Nucleus accumbens (tissue), 56 donors: ENCODE measurements at regions not wholly inside any gene's neighbourhood (a gene's known extent, or its start where the extent isn't known, plus 50 kb on each side); places are given as distances from the start of the nearest gene placed in this dataset.

ENCODE experiments used
- DNase-seq, 56 donors: peaks; one replicate each; lab custom pipeline; 2025; lab: John Stamatoyannopoulos, UW

DNA sequence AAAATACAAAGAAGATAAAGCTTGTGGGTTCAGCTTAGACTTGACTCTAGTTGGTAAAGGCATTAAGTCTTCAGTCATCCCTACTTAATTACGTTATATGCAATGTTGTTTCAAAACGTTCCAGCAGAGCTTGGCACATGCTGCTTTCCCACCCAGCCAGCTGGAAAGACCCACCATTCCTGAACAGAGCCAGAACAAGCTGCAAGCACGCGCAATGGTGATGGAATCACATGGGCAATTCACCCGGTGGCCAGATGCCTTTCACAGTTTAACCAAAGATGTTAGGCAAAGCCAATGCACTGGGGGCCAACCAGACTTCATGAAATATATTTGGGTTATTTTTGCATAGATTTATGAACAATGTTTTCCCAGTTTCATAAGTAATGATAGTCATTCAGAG lies 123.4 kb upstream of the CDH20 start:
- peak in 1 of 56 donors; percentile 0 for DNase-seq

DNA sequence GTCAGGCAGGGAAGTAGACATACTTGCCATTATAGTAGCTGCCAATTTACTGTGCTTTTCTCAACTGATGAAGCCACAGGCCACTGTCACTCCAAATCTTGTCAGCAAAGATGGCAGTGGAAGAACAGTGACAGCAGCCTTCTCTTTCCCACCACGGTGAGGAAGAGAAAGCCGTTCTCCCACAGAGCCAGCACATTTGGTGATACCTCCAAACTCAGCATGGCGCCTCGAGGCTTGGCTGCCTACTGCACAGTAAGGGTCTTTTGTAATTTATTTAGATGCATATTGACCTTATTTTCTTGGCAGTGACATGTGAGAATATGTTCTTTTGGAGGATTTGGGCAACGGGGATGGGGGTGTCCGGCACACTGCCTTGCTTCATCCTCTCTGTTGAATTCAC lies 117.2 kb upstream of the CDH20 start:
- DNase-seq = no peak

DNA sequence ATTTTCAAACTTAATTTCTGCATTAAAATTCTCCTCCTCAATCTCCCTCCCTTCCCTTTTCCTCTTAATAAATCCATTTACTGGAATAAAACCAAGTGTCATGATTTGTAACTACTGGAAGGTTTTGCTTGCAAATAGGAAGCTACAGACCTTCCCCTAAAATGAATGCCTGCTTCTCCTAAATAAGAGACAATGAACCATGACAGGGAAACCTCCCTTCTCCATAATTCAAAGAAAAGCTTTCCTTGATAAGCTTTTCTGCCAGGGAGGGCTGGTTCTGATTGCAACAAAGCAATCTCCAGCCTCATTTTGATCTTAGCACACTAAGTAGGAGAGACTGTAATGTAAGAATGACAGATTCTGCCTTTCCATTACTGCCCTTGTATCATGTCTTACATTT lies 111.0 kb upstream of the CDH20 start:
- DNase-seq = no peak

DNA sequence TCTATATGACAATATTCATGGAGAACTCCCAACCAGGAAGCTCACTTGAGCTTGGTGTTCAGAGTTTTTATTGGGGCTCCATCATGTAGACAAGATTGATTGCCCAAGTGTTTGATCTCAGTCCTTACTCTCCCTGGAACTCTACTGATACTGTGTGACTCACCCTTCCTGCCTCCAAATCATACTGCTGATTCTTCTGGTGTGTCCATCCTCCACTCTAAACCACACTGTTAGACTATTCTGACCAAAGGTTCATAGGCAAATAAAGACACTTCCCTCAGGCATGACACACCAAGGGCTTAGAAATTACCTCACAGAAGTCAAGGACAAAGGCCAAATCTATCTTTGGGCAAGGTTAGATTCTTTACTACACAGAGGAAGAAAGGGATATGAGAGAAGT lies 107.9 kb upstream of the CDH20 start:
- no peak for DNase-seq

DNA sequence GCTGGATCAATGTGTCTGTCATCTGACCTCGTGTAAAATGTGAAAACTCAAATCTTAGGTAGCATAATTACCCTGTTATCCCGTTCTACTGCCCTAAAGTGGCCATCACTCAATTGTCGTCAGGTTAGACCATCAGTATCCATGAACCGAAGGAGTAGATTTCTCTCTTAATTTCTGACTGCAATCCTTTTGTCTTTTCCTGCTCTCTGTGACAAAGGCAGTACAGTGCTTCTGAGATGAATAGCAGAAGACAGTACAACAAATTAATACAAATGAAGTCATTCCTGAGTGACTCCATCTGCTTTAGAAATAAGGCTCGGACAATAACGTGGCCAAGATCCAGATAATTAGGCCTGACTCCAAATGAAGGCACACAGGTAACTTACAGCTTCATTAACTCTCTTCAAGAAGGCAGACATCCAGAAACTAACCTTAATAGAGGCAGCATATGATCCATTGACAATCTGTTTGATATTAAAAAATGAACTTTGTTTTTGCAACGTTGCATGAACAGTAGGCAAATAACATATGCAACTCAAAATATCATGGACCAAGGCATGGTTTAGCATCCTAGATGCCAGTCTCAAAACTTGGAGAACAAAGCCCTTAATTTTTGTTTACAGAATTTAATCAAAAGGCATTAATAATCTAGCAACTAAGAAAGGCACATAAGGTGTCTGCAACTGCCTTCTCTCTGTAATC lies 96.7 kb upstream of the CDH20 start:
- no peak for DNase-seq

DNA sequence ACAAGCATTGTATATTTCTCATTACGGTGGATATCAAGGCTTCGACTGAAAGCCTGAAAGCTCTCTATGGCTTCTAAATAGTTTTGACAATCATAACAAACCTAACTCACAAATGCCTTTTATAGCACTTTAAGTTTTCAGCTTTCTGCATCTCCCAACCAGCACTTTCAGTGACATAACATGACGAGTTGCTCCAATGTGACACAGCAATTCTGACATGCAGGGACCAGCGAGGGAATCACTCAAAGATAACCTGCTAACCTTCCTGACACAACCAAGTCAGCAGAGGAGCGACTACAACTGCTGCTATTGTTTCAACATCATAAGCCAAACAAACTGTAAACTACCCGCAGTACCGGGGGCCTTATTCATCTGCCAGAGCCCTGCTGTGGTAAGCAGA lies 95.7 kb upstream of the CDH20 start:
- no peak for DNase-seq

DNA sequence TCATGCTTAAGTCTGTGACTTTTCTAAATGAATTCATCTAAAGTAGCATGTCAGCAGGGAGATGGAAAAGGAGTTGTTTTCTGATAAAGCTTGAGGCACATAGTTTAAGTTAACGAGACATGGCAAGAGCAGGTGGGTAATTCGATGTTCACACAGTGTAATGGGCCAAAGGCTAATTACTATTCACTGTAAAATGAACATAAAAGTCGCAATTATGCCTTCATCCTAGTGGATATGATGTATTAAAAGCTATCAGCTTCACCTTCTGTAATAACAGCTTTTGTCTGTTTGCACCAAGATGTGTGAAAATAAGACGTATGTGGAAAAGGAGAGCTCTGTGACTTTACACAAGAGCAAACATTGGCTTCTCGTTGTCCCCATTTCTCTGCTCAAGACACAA lies 94.2 kb upstream of the CDH20 start:
- no peak for DNase-seq

DNA sequence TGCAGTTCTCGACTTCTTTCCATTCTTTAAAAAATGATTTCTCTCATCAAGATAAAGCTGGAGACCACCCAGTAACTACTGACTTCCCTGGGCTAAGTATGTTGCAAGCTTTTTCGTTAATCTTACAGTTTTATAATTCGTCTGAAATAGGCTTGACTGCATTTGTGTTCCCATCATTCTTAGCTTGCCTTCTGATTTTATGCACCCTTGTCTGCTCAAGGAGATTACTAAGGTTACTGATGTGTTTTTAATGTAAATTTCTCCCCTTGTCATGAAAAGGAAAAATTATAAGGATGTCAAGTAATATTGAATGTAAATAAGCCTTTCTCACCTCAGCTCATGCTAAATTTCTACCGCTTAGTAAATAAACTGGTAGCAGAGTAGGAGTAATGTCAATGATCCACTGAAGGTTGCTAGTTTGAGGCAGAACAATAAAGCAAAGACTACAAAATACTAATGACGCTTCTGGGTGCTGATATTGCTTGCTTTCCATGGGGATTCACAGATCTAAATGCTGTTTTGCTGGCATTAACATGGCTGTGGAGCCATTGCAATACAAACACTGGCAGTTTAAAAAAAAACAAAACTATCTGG lies 91.9 kb upstream of the CDH20 start:
- no peak for DNase-seq

DNA sequence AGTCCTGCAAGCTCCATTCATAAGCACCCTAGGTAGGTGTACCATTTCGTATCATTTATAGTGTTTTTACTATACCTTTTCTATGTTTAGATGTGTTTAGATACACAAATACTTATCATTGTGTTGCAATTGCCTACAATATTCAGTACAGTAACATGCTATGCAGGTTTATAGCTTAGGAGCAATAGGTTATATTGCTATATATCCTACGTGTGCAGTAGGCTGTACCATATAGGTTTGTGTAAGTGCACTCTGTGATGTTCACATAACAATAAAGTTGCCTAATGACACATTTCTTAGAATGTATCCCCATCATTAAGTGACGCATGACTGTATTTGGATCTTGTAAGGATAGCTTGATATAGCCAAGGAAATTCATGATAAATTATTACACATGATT lies 88.6 kb upstream of the CDH20 start:
- DNase-seq = no peak

DNA sequence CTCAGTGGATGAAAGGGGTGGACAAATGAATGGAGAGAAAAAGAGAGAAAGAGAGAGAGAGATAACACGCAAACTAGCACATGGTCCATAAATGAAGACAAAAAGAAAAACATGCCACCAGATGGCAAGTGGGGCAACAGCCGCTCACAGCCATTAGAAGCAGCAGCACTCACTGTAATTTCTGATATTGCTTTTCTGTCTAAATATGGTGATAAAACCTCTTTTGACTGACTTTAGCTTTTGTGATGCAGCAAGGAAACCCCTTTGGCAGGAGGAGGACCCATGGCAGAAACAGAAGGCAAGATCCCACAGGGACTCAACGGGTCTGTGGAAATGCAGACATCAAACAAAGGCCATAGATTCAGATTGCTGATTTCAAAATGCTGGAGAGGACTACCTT lies 88.0 kb upstream of the CDH20 start:
- DNase-seq = no peak

DNA sequence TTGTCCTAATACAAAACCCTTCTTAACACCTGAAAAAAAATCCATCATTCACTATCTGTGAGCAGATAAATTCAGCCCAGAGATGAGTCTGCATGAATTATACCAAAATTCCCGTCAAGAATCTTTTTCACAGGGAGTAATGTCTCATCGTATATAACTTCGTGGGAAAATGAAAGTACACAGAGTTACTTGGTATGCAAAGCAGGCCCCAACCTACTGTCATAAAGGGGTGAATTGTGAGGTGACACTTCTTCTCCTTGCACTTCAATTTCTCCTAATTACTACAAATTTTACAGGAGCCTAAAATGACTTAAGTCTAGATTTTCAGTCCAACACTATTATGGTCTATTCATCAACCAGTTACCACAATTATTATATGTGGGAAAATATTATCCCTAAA lies 84.6 kb upstream of the CDH20 start:
- DNase-seq = no peak

DNA sequence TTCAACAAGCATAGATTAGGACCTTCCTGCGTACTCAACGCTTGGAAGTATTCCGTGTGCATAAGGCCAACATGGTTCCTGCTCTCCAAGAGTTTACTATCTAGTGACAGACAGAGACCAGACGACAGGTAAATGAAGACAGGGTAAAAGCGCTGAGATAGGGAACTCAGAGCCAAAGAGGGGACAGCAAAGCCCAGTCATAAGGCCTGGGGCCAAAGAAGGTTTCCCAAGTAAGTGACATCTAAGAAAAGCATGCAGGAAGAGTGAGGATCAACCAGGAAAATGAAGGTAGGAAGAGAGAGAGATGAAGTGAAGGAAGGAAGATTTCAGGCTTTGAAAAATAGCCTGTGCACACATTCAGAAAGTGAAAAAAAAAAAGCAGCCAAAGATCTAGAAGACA lies 76.9 kb upstream of the CDH20 start:
- no peak for DNase-seq

DNA sequence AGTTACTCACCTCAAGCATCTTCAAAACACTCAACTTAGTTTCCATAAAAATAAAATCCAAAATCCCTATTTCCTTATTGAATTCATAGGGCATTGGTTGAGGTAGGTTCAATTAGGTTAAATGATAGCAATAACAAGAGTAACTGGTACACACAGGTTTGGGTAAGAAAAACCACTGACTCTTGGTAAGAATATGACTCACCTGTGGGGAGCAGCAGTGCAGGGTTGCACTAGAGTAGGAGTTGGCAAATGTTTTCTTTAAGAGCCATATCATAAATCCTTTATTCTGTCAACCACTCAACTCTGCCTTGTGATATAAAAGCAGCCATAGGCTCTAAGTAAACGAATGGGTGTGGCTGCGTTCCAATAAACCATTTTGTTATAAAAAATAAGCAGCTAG lies 71.4 kb upstream of the CDH20 start:
- no peak for DNase-seq

DNA sequence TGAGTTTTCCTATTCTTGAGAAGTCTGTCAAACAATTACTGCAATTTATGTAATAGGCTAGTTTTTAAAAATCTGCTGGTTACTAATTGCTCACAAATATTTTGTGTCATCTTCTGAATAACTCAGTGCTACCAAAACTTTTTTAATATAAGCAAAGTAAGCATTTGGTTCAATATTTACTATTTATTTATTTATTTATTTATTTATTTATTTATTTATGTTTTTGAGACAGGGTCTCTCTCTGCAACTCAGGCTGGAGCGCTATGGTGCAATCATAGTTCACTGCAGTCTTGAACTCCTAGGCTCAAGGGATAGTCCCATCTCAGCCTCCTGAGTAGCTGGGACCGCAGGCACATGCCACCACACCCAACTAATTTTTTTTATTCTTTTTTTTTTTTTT lies 60.4 kb upstream of the CDH20 start:
- no peak for DNase-seq

DNA sequence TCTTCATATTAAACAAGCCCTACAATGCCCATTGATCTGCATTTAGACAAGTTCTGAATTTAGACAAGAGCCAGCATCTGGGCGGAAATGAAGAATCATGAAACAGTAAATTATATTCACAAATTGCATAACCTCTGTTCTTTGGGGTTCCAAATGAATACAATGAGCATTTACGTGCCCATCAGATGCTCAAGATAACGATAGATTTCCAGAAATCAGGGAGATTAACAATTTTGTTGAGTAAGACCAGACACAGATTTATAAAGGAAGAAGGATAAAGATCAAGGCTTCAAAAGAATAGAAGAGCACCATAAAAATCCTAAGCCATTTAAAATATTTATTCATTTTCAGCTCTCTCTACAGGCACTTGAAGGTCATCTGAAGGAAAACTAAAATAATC lies 59.7 kb upstream of the CDH20 start:
- DNase-seq = no peak

DNA sequence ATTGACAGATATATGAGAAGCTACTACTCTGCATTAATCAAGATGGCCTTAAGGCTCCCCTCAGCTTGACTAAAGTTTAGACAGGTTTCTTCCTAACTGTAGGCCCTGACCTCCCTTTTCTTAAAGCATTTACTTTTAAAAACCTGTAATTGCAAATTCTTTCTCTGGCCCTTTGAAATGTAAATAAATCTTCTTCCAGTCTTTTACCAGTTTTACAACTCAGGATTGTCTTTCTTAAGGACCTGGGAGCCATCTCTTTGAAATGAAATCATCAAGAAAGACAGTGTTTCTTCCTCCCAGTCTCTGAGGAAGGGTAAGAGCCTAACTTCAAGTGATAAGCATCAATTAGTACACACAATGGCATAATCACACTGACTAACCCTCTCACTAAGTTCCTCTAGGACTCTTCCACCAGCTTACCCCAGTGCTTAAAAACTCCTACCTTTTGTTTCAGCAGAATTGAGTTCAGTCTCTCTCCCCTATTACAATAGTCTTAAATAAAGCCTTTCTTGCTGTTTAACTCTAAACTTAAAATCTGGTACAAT lies 58.7 kb upstream of the CDH20 start:
- DNase-seq = no peak

DNA sequence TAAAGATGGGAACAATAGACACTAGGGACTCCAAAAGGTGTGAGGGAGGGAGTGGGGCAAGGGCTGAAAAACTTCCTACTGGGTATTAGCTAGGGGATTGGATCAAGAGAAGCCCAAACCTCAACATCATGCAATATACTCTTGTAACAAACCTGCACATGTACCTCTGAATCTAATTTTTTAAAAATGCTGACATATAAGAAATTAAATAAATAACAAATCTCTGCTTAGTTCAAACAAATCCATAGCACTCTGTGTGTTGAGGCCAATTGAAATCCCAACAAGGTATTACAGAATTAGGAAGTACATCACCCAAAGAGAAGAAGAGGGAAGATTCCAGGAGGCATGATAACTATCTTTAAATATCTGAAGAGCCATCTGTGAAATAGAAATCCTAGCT lies 55.4 kb upstream of the CDH20 start:
- no peak for DNase-seq

DNA sequence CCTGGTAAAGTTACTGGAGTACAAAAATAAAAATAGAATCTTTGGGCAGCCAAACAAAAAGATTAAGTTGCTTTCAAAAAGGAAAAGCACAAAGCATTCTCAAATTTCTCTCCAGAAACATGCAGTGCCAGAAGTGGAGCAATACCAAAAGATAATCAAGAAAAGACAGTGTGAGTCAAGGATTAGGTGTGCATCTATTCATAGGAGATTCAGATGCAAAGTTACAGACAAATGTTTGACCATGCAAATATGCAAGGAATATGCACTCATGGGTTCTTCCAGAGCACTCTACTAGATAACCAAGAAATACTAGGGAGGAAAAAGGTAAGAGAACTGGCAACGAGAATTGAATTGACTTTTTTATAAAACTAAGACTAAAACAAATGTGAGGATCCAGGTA lies 51.8 kb upstream of the CDH20 start:
- no peak for DNase-seq

DNA sequence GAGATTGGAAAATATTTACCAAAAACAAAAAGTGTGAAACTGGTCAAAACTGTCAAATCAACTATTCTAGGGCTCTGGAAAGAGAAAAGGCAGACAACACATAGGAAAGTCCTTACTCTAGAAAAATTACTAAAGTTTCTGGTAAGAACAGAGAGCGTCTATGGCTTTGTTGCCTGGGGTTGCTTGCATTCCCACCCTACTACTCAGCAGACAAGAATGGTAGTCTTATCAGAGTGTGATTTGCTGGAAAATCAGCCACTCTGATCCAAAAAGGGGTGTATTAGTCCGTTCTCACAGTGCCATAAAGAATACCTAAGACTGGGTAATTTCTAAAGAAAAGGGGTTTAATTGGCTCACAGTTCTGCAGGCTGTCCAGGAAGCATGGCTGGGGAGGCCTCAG lies 50.3 kb upstream of the CDH20 start:
- DNase-seq = no peak
